H1 (cell line): ENCODE measurements at regions not wholly inside any gene's neighbourhood (a gene's known extent, or its start where the extent isn't known, plus 50 kb on each side); places are given as distances from the start of the nearest gene placed in this dataset.

Source experiments
- EP300 ChIP-seq, 2 experiments: IDR thresholded peaks; 1 replicate in 1 of 2; 2 replicates in 1 of 2; pipeline ENCODE4 v1.6.1; 2011 to 2012; ENCODE audit warnings: low read depth in 2 of 2, low read length in 2 of 2, mild to moderate bottlenecking in 2 of 2, borderline replicate concordance in 1 of 2, inconsistent platforms in 1 of 2, moderate library complexity in 1 of 2
- POLR2AphosphoS5 ChIP-seq: IDR thresholded peaks from 2 replicates; pipeline ENCODE4 v1.6.1; 2011; ENCODE audit warnings: low read depth, low read length
- TBP ChIP-seq: IDR thresholded peaks from 2 replicates; pipeline ENCODE4 v1.6.1; 2011; ENCODE audit warnings: low read depth, low read length, improper control_type of control experiment

GRCh38 chr11:15780382-15780781 lies 576.0 kb downstream of the SOX6 start:
- TF ChIP-seq TBP (no peak), POLR2AphosphoS5 (no peak), EP300 (IDR thresholded peaks at IDR 0.05; ENCODE audit: borderline replicate concordance in 1 of 2, low read depth in 2 of 2, low read length in 2 of 2) (no peak)
